Lower leg skin (tissue), 3 donors: ENCODE measurements at regions not wholly inside any gene's neighbourhood (a gene's known extent, or its start where the extent isn't known, plus 50 kb on each side); places are given as distances from the start of the nearest gene placed in this dataset.

ENCODE experiments used
- CTCF ChIP-seq, 3 donors: fragments of 450-650 bp; IDR thresholded peaks; one replicate each; pipeline ENCODE4 v1.5.1; 2016; ENCODE audit warnings: antibody characterized with exemption in 3 of 3, mild to moderate bottlenecking in 3 of 3, moderate library complexity in 2 of 3
- POLR2A ChIP-seq, 2 donors: fragments of 450-650 bp; IDR thresholded peaks; one replicate each; pipeline ENCODE4 v1.6.1; 2016 to 2017; ENCODE audit warnings: antibody characterized with exemption in 2 of 2, mild to moderate bottlenecking in 1 of 2, moderate library complexity in 1 of 2

GRCh38 chr6:163768905-163769304 lies 354.4 kb downstream of the QKI start:
- TF ChIP-seq CTCF (IDR thresholded peaks at IDR 0.05) (no peak), POLR2A (IDR thresholded peaks at IDR 0.05) (no peak)
